CD1c-positive myeloid dendritic cell (primary cell): ENCODE measurements at regions not wholly inside any gene's neighbourhood (a gene's known extent, or its start where the extent isn't known, plus 50 kb on each side); places are given as distances from the start of the nearest gene placed in this dataset.

Experiments used
- DNase-seq: peaks from one replicate; pipeline ENCODE4 v3.0.0-alpha.2; 2016; ENCODE audit errors: extremely low spot score

DNA sequence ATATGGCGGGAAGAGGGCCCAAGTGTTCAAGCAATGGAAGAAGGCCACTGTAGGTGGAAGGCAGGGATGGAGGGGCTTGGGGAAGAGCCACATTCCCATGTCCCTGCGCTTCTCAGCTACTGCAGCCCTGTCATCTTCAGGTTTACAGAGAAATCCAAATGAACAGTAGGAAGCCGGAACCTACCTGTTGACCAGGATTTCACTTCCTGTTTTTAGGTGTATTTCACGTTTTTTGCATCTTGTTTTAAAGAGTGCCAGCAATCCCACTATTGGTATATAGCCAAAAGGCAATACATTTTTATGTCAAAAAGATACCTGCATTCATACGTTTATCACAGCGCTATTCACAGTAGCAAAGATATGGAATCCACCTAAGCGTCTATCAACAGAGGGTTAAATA lies 159.2 kb downstream of the SLC35B3 start:
- DNase-seq = no peak

GRCh38 chr6:8275667-8276066 lies 159.7 kb downstream of the SLC35B3 start:
- DNase-seq = no peak

- DNase-seq = no peak
Measured at GRCh38 chr6:8274226-8274625, 161.1 kb downstream of the SLC35B3 start.

GRCh38 chr6:8269872-8270454 lies 165.4 kb downstream of the SLC35B3 start:
- DNase-seq = no peak

GRCh38 chr6:8269094-8269493 lies 166.3 kb downstream of the SLC35B3 start:
- no peak for DNase-seq

GRCh38 chr6:8268606-8269005 lies 166.3 kb upstream of the EEF1E1 start:
- DNase-seq = no peak

DNA sequence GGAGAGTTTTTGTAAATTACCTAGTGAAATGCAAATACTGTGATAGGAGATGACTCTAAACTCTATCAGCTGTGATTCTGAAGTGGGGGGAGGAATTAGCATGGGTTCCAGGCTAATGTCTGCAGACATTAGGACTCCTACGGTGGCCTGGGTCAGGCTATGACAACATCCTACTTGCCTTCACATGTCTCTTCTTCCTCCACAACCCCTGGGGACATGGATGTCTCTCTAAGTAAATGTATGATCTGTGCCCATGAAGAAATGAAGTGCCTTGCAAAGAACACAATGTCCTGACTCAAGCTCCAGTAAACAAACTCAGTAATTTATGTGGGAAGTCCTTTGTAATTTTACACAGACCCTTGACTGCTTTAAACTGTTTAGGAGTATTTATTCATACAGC lies 165.8 kb upstream of the EEF1E1 start:
- DNase-seq = no peak

- DNase-seq = no peak
Measured at GRCh38 chr6:8260610-8261009, 158.3 kb upstream of the EEF1E1 start.

DNA sequence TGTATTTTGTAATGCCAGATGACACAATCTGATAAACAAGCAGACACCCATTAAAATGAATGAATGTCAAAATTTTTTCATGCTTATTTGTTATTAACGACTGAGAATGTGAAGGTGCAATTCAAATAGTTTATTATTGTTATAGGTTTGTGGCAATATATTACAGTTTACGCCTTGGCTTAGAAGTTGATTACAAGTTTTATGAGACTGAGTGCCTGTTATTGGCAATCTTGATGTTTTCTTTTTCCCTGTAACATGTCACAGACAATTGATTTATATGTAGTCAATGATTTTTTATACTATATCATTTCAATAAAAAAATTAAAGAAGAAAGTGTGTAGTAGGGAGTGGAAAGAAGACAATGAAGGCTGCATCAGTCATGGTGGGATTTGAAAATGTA lies 144.1 kb upstream of the EEF1E1 start:
- no peak for DNase-seq

DNA sequence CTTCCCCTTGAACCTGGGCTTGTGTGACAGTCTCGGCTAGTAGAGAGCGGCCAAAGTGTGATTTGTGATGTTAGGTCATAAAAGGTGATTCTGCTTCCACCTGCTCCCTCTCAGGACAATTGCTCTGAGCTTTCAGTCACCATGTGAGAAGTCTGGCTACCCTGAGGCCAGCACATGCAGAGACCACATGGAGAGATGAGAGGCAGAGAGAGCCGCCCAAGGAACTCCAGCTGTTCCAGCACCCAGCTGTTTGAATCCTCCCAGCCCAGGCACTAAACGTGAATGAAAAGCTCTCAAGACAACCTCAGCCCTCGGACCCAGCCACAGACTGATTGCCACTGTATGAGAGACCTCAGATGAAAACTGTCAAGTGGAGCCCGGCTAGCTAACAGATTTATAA lies 143.4 kb upstream of the EEF1E1 start:
- no peak for DNase-seq

DNA sequence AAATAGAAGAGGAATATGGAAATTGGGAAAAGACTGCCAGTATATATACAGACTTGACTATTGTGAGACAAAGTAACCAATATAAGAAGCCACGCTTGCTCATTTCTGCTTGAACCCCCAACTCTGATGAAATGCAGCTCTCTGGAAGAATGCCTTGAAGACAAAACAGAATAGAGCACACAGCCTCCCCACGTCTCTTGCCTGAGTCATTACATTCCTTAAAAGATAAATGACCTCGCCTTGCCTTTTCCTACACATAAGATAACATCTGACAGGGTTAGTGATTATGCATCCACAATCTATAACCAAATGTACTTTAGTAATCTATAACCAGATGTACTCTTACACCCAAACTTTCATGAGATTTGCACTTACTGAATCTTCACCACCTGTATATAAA lies 141.1 kb upstream of the EEF1E1 start:
- no peak for DNase-seq

DNA sequence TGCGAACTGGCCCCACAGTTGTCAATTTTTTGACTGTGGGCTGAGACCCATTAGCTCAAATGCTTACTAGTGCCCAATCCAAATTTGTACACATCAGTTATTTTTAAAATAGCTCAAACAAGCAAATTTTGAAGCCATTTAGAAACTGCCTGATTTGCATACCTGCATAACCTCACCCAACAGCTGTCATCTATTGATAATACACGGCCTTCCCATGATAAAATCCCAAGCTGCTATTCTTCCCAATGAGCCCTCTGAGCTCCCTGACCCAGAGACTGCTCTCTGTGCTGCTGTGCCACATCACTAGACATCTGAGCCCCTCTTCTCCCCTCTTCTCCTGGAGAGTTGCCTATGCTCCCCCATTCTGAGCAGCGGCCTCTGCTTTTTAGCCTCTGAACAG lies 140.5 kb upstream of the EEF1E1 start:
- no peak for DNase-seq

GRCh38 chr6:8240301-8240700 lies 138.0 kb upstream of the EEF1E1 start:
- no peak for DNase-seq

DNA sequence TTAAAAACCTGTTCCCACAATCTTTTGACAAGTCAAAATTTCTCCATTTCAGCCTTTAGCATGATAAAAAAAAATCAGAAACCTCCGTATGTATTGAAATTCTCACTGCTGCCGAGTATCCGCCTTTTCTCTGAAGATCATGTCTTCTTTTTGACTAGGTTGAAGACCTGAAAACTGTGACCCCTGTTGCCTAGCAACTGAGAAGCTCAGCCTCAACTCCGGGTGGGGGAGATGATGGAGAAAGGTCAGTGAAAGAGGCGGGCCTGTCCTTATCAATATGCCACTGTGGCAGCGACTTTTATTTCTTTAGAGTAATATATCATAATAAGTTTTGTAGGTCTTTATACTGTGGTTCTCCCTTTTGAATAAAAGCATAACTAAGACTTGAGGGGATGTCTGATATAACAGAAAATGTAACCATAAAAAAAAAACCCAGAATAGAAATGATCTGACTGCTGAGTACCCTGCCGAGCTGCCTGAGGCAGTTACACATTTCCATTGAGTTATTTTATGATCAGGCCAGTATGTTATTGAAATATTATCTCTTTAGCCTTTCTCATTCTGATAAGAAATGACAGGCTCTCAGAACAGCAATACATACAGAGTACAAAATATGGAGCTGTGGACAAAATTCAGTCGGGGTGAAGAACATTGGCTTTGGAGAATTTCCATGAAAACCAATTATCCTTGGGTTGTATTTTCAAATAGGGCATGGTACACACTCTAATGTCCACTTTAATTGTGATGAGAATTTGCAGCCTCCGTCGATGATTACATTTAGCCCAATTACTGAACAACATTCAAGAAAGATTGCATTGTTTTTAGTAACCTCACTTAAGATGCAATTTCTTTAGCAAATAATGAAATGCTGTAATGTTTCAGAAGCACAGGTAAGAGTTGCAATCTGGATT lies 136.7 kb upstream of the EEF1E1 start:
- no peak for DNase-seq

DNA sequence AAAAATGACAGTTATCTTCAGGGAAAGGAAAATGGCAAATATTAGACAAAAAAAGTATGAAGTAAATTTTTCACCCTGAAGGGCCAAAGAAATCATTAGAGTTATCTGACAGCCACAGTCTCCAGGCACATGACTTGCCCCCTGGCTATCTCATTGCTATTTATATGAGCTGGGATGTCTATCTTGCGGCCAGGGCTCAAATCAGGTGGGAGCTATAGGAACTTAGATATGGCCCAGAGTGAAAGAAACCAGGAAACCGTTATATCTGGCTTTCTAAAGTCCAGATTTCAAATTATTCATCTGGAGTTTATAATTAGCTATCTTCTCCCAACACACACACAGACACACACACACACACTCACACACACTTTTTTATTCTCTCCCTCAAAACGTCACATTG lies 135.3 kb upstream of the EEF1E1 start:
- DNase-seq = no peak

- DNase-seq = no peak
Measured at GRCh38 chr6:8236956-8237355, 134.6 kb upstream of the EEF1E1 start.

- DNase-seq = no peak
Measured at GRCh38 chr6:8234321-8234720, 132.0 kb upstream of the EEF1E1 start.

- no peak for DNase-seq
Measured at GRCh38 chr6:8231956-8232355, 129.6 kb upstream of the EEF1E1 start.

- no peak for DNase-seq
Measured at GRCh38 chr6:8229915-8230756, 127.8 kb upstream of the EEF1E1 start.

GRCh38 chr6:8225113-8225512 lies 122.8 kb upstream of the EEF1E1 start:
- no peak for DNase-seq

GRCh38 chr6:8223678-8224077 lies 121.3 kb upstream of the EEF1E1 start:
- DNase-seq = no peak

DNA sequence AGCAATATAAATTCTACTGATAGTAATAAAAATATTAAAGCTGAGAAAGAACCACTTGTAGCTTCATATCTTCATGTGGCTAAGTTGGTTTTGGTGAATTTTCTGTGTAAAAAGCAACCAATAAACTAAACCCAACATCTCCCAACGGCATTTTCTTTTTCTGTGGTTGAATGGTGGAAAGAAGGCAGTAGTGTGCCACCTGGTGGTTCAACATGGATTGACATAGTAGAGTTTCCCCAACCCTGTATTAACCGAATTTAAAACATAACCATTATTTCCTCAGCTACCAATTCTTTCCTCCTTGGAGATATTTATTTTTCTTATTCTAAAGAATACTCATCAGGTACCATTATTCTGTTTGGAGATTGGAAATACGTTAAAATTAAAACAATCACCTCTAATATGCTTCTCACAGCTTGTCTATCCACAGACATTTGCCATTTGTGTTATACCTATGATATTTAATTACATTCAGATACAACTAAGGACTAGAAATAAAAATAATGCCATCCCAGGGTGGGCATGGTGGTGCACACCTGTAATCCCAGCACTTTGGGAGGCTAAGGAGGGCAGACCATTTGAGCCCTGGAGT lies 117.1 kb upstream of the EEF1E1 start:
- DNase-seq = peak; percentile 64
